H1 (cell line): ENCODE measurements at regions not wholly inside any gene's neighbourhood (a gene's known extent, or its start where the extent isn't known, plus 50 kb on each side); places are given as distances from the start of the nearest gene placed in this dataset.

Source experiments
- CTCF ChIA-PET: fragments of 300-600 bp; sonication (Branson Sonifier 250); formaldehyde crosslinking; loops from one replicate; lab custom pipeline; 2021; ENCODE audit not compliant: partially characterized antibody; lab: Charles Lee
- POLR2A ChIA-PET: fragments of 300-600 bp; sonication (Branson Sonifier 250); formaldehyde crosslinking; loops from one replicate; lab custom pipeline; 2021; ENCODE audit warnings: inconsistent platforms; ENCODE audit not compliant: partially characterized antibody; lab: Charles Lee
- DNase-seq, 2 experiments: peaks; one replicate each; pipeline versions ENCODE4 v3.0.0 to v3.0.0-alpha.2; 2010 to 2022; ENCODE audit warnings: low spot score in 2 of 2, low read depth in 1 of 2, mixed read lengths in 1 of 2
- FAIRE-seq: peaks from 2 replicates; lab custom pipeline; 2011; peaks lifted over from hg19 to GRCh38; lab: Jason Lieb, UNC
- H2AFZ ChIP-seq: 2 replicates; pipeline ENCODE4 v1.8.1; 2012; ENCODE audit warnings: low read length, inconsistent platforms
- H2AK5ac ChIP-seq: 2 replicates; pipeline ENCODE4 v1.6.1; 2013; ENCODE audit warnings: low read depth, low read length
- H2BK120ac ChIP-seq: replicated peaks from 2 replicates; pipeline ENCODE3; 2013; ENCODE audit warnings: low read depth, low read length, inconsistent platforms
- H2BK12ac ChIP-seq: 2 replicates; pipeline ENCODE4 v1.6.1; 2013; ENCODE audit warnings: low read depth, low read length
- H2BK15ac ChIP-seq: 2 replicates; pipeline ENCODE4 v1.6.1; 2013; ENCODE audit warnings: low read length
- H2BK20ac ChIP-seq: 2 replicates; pipeline ENCODE4 v1.6.1; 2013; ENCODE audit warnings: low read length
- H2BK5ac ChIP-seq: 2 replicates; pipeline ENCODE4 v1.6.1; 2013; ENCODE audit warnings: low read depth, low read length
- H3K14ac ChIP-seq: 2 replicates; pipeline ENCODE4 v1.6.1; 2013; ENCODE audit warnings: inconsistent platforms; ENCODE audit not compliant: insufficient read length
- H3K18ac ChIP-seq: 2 replicates; pipeline ENCODE4 v1.6.1; 2013; ENCODE audit warnings: low read length; ENCODE audit errors: extremely low read depth
- H3K23ac ChIP-seq: 2 replicates; pipeline ENCODE4 v1.6.1; 2013; ENCODE audit warnings: inconsistent platforms; ENCODE audit not compliant: insufficient read length
- H3K23me2 ChIP-seq: 2 replicates; pipeline ENCODE4 v1.6.1; 2013; ENCODE audit warnings: low read depth, low read length
- H3K27ac ChIP-seq: 2 replicates; pipeline ENCODE4 v1.6.1; 2011; ENCODE audit warnings: low read depth, low read length, inconsistent platforms
- H3K27me3 ChIP-seq, 4 experiments: replicated peaks in 1 of 4; 1 replicate in 1 of 4; 2 replicates in 3 of 4; pipeline versions ENCODE4 v1.6.1 to v1.8.1; 2011 to 2013; ENCODE audit warnings: low read length in 3 of 4, mild to moderate bottlenecking in 3 of 4, inconsistent platforms in 2 of 4, mixed read lengths in 2 of 4, moderate library complexity in 1 of 4; ENCODE audit not compliant: control insufficient read depth in 3 of 4, insufficient read depth in 3 of 4; ENCODE audit errors: extremely low read depth in 1 of 4
- H3K36me3 ChIP-seq, 4 experiments: 2 replicates each; pipeline versions ENCODE4 v1.6.1 to v1.8.1; 2011 to 2013; ENCODE audit warnings: mild to moderate bottlenecking in 4 of 4, low read length in 3 of 4, moderate library complexity in 2 of 4, control low read depth in 1 of 4, inconsistent platforms in 1 of 4; ENCODE audit not compliant: insufficient read depth in 4 of 4, control insufficient read depth in 2 of 4
- H3K4ac ChIP-seq: replicated peaks from 2 replicates; pipeline ENCODE3; 2013; ENCODE audit warnings: low read length, low read depth, mixed read lengths, inconsistent platforms; ENCODE audit not compliant: insufficient read length
- H3K4me1 ChIP-seq, 4 experiments: replicated peaks in 1 of 4; 1 replicate in 1 of 4; 2 replicates in 3 of 4; pipeline versions ENCODE4 v1.6.1 to v1.8.1; 2011 to 2013; ENCODE audit warnings: low read length in 3 of 4, inconsistent platforms in 2 of 4, mixed read lengths in 1 of 4; ENCODE audit not compliant: insufficient read depth in 4 of 4, control insufficient read depth in 3 of 4
- H3K4me2 ChIP-seq, 2 experiments: 2 replicates each; pipeline versions ENCODE4 v1.6.1 to v1.8.1; 2011 to 2013; ENCODE audit warnings: low read depth in 2 of 2, low read length in 2 of 2, control low read depth in 1 of 2, inconsistent platforms in 1 of 2, mild to moderate bottlenecking in 1 of 2; ENCODE audit not compliant: insufficient read depth in 1 of 2
- H3K4me3 ChIP-seq, 4 experiments: fragments of 200-600, 300-600 bp in 1 of 4; sonication (generic), shearing (Covaris generic), sonication (Bioruptor Twin) in 1 of 4; 2 replicates each; pipeline versions ENCODE4 v1.5.1 to v1.8.1; 2011 to 2016; ENCODE audit warnings: low read length in 4 of 4, low read depth in 3 of 4, control low read depth in 2 of 4, inconsistent platforms in 2 of 4, mild to moderate bottlenecking in 2 of 4, mixed read lengths in 1 of 4, moderate library complexity in 1 of 4; ENCODE audit not compliant: insufficient read depth in 2 of 4; ENCODE audit errors: extremely low read depth in 1 of 4
- H3K56ac ChIP-seq: replicated peaks from 2 replicates; pipeline ENCODE3; 2013; ENCODE audit warnings: low read depth, mild to moderate bottlenecking, mixed read lengths, low read length, inconsistent platforms; ENCODE audit not compliant: insufficient read length
- H3K79me1 ChIP-seq: 2 replicates; pipeline ENCODE4 v1.6.1; 2013; ENCODE audit warnings: low read depth, low read length, control low read depth
- H3K79me2 ChIP-seq, 2 experiments: 2 replicates each; pipeline versions ENCODE4 v1.6.1 to v1.8.1; 2012 to 2013; ENCODE audit warnings: low read length in 2 of 2, mild to moderate bottlenecking in 2 of 2, inconsistent platforms in 1 of 2; ENCODE audit not compliant: insufficient read depth in 2 of 2, control insufficient read depth in 1 of 2
- H3K9ac ChIP-seq, 4 experiments: replicated peaks in 1 of 4; 1 replicate in 1 of 4; 2 replicates in 3 of 4; pipeline versions ENCODE4 v1.6.1 to v1.8.1; 2011 to 2013; ENCODE audit warnings: low read depth in 3 of 4, low read length in 3 of 4, control low read depth in 2 of 4, mild to moderate bottlenecking in 2 of 4, moderate library complexity in 2 of 4, inconsistent platforms in 1 of 4; ENCODE audit errors: extremely low read depth in 1 of 4
- H3K9me3 ChIP-seq, 2 experiments: 2 replicates each; pipeline versions ENCODE4 v1.6.1 to v1.8.1; 2012 to 2013; ENCODE audit warnings: mild to moderate bottlenecking in 2 of 2, moderate library complexity in 2 of 2, control low read depth in 1 of 2, inconsistent platforms in 1 of 2, low read depth in 1 of 2, low read length in 1 of 2, mixed read lengths in 1 of 2; ENCODE audit not compliant: insufficient read depth in 2 of 2
- H4K20me1 ChIP-seq, 2 experiments: replicated peaks in 1 of 2; 2 replicates each; pipeline versions ENCODE3 to v1.8.1; 2011 to 2013; ENCODE audit warnings: inconsistent platforms in 2 of 2, low read length in 2 of 2, mild to moderate bottlenecking in 1 of 2; ENCODE audit not compliant: insufficient read depth in 2 of 2, control insufficient read depth in 1 of 2
- H4K5ac ChIP-seq: 2 replicates; pipeline ENCODE4 v1.6.1; 2013; ENCODE audit warnings: low read length, low read depth, mixed read lengths, inconsistent platforms; ENCODE audit not compliant: insufficient read length
- H4K8ac ChIP-seq: 2 replicates; pipeline ENCODE4 v1.8.0; 2013; ENCODE audit warnings: mild to moderate bottlenecking, moderate library complexity, low read length, inconsistent platforms; ENCODE audit not compliant: insufficient read depth; ENCODE audit errors: extremely low read depth
- H4K91ac ChIP-seq: replicated peaks from 2 replicates; pipeline ENCODE3; 2013; ENCODE audit warnings: low read length, mixed read lengths, inconsistent platforms; ENCODE audit not compliant: insufficient read length
- CBX8 ChIP-seq: fragments of 300-800, 300-1000 bp; sonication (generic); IDR thresholded peaks from 2 replicates; pipeline ENCODE4 v1.7.1; 2016; ENCODE audit warnings: low read depth, low read length, borderline replicate concordance
- PHF8 ChIP-seq: fragments of 200-600 bp; sonication (generic); conservative IDR thresholded peaks from 2 replicates; pipeline ENCODE4 v1.7.1; 2012; ENCODE audit warnings: low read depth, mild to moderate bottlenecking, inconsistent platforms, low read length, moderate library complexity
- WGBS, 2 experiments: shearing (Covaris generic) in 1 of 2; methylation state at CpG; one replicate each; pipeline versions ENCODE4 v1.1.6 to v1.1.7; 2013 to 2015; ENCODE audit warnings: low lambda C conversion rate in 2 of 2, mixed read lengths in 2 of 2, inconsistent platforms in 1 of 2, low coverage in 1 of 2, missing lambda C conversion rate in 1 of 2; ENCODE audit not compliant: insufficient replicate concordance in 2 of 2, insufficient coverage in 1 of 2, insufficient read length in 1 of 2; ENCODE audit errors: extremely low coverage in 1 of 2, missing lambda C conversion rate in 1 of 2; 5-methylcytosine and 5-hydroxymethylcytosine counted together

DNA sequence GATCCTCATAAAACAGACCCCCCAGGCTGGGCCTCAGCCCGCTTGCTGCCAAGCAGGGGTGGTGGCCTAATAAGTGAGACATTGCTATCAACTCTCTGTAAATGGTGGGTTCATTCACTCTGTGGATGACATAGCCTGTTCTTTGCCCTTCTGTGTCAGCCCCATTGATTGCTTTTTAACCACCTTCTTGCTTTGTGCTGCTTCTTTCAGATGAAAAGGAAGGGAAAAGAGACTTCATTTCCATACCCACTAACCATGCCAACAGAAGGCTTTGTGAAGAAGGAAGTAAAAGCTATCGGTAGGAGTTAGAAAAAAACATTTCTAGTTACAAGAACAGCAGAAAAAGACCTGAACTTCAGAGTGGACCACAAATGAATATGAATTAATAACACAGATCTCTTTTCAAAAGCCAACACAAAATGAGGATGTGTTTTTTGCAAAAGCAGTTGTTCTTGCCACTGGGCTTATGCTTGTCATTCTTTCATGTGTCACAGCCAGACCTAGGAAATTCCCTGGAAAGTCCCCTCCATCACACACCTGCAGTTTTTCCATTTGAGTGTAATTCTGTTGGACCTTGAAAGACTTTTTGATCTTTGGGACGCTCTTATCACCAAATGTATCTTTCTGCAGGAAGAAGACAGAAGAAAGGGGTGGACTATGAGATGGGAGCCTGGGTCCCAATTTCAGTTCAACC, 507.7 kb downstream of the CCDC171 start:
- Histone ChIP-seq H3K4me1 (peaks cover 0 to 12% (median 10%) of the 10 kb centered on the region in 4 experiments; a peak in 5 of 7 replicates), H3K36me3 (no peaks in the 10 kb centered on the region), H3K4me2 (peak overlapping the region in 1 of 2 experiments; percentile 14; a peak in 1 of 4 replicates), H4K8ac (no peak overlapping the region; the same call in 1 of the 2 replicates), H3K27me3 (no peaks in the 10 kb centered on the region), H2AK5ac (no peak overlapping the region), H2BK5ac (0 out of 2 replicates have a peak overlapping the region, but pooled peaks have one; percentile 5), H3K18ac (no peak overlapping the region), H2BK12ac (no peak overlapping the region), H3K27ac (no peak overlapping the region), H4K20me1 (no peaks in the 10 kb centered on the region), H2BK120ac (no peak overlapping the region), H3K14ac (no peak overlapping the region), H3K9ac (no peak overlapping the region; a peak in 1 of 7 replicates), H3K9me3 (no peaks in the 10 kb centered on the region), H3K23ac (no peak overlapping the region), H4K5ac (no peak overlapping the region), H2AFZ (no peak overlapping the region), H3K23me2 (no peaks in the 10 kb centered on the region), H3K79me2 (no peaks in the 10 kb centered on the region), H2BK20ac (no peak overlapping the region), H4K91ac (no peak overlapping the region), H3K4me3 (no peak overlapping the region), H3K79me1 (no peaks in the 10 kb centered on the region), H3K56ac (no peak overlapping the region), H2BK15ac (no peak overlapping the region), H3K4ac (no peak overlapping the region)
- WGBS, 2 experiments, result 70% methylated on average over 3 of the region's 3 CpGs; no CpG with 5 or more reads in 1 of the 2 experiments
- POLR2A ChIA-PET, result no interaction called here
- CTCF ChIA-PET, result interaction anchor here (1.0 to 4.7 kb wide), 2 partner anchors 21 to 73 kb away, joined by 3 to 19 read pairs; no protein-coding TSS in a partner anchor
- FAIRE-seq, result no peak
- DNase-seq, result no peak
- TF ChIP-seq PHF8, result no peak
- no peak for TF ChIP-seq CBX8
